Gastroesophageal sphincter (tissue), 3 donors: ENCODE measurements at regions not wholly inside any gene's neighbourhood (a gene's known extent, or its start where the extent isn't known, plus 50 kb on each side); places are given as distances from the start of the nearest gene placed in this dataset.

ENCODE experiments used
- EP300 ChIP-seq: sonication (generic); formaldehyde crosslinking; IDR thresholded peaks from one replicate; pipeline ENCODE4 v1.6.1; 2017; ENCODE audit warnings: antibody characterized with exemption, mild to moderate bottlenecking
- POLR2A ChIP-seq, 2 donors: fragments of 450-650 bp; IDR thresholded peaks; one replicate each; pipeline ENCODE4 v1.6.1; 2017; ENCODE audit warnings: antibody characterized with exemption in 2 of 2, mild to moderate bottlenecking in 2 of 2, moderate library complexity in 1 of 2
- TF ChIP-seq, protein P1 (sequence below), 4 experiments: fragments of 200-600 bp in 2 of 4; fragments of 450-650 bp in 2 of 4; sonication (generic) in 1 of 4; IDR thresholded peaks; one replicate each; pipeline ENCODE4 v1.5.1; 2017 to 2019; ENCODE audit warnings: antibody characterized with exemption in 4 of 4, mild to moderate bottlenecking in 2 of 4, moderate library complexity in 2 of 4

DNA sequence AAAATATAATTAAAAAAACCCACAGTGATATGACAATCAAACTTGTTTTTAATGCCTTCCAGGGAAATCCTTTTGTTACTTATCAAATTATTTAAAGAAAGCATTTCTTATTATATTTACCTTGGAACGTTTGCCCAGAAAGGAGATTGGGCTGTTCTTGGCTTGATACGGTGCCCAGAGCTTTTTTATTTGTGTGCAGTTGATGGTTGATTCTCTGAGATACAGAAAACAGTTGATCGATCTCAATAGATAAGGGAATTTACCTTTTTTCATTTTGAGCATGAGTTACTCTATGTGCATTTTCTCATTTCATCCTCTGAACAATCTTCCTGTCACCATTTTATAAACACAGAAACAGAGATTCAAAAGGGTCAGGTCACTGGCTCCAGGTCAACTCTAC lies 72.5 kb upstream of the NEDD9 start:
- TF ChIP-seq EP300, result no peak
- TF ChIP-seq, protein P1, sequence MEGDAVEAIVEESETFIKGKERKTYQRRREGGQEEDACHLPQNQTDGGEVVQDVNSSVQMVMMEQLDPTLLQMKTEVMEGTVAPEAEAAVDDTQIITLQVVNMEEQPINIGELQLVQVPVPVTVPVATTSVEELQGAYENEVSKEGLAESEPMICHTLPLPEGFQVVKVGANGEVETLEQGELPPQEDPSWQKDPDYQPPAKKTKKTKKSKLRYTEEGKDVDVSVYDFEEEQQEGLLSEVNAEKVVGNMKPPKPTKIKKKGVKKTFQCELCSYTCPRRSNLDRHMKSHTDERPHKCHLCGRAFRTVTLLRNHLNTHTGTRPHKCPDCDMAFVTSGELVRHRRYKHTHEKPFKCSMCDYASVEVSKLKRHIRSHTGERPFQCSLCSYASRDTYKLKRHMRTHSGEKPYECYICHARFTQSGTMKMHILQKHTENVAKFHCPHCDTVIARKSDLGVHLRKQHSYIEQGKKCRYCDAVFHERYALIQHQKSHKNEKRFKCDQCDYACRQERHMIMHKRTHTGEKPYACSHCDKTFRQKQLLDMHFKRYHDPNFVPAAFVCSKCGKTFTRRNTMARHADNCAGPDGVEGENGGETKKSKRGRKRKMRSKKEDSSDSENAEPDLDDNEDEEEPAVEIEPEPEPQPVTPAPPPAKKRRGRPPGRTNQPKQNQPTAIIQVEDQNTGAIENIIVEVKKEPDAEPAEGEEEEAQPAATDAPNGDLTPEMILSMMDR (IDR thresholded peaks at IDR 0.05), result no peak
- TF ChIP-seq POLR2A (IDR thresholded peaks at IDR 0.05), result no peak
